ENCODE measurements at regions not wholly inside any gene's neighbourhood (a gene's known extent, or its start where the extent isn't known, plus 50 kb on each side); places are given as distances from the start of the nearest gene placed in this dataset.

GRCh38 chr3:68436619-68437401 is 495.5 kb downstream of the TAFA4 start:
- Histone ChIP-seq H3K36me3 (ENCODE audit: control insufficient read depth in 2 of 2, insufficient read depth in 2 of 2, low read length in 1 of 2) (no peaks in the 10 kb centered on the region), H3K27ac (ENCODE audit: low read depth in 1 of 2, low read length in 1 of 2) (no peak overlapping the region), H3K9me3 (ENCODE audit: control insufficient read depth in 2 of 2, insufficient read depth in 1 of 2, low read length in 1 of 2) (no peaks in the 10 kb centered on the region), H3K4me3 (ENCODE audit: low read length in 2 of 2) (no peak overlapping the region), H3K27me3 (ENCODE audit: control insufficient read depth in 2 of 2, insufficient read depth in 1 of 2, low read length in 1 of 2) (no peaks in the 10 kb centered on the region), H3K4me1 (ENCODE audit: control insufficient read depth in 2 of 2, insufficient read depth in 2 of 2, low read length in 2 of 2) (no peaks in the 10 kb centered on the region)
- no peak for DNase-seq (ENCODE audit: low read depth in 6 of 9, low spot score in 9 of 9)
- WGBS, result 98% methylated on average over 3 of the region's 3 CpGs

GRCh38 chr3:68428495-68428894 is 503.9 kb downstream of the TAFA4 start:
- WGBS, result 84% methylated on average over 2 of the region's 2 CpGs
- Histone ChIP-seq H3K36me3 (ENCODE audit: control insufficient read depth in 2 of 2, insufficient read depth in 2 of 2, low read length in 1 of 2) (no peaks in the 10 kb centered on the region), H3K4me3 (ENCODE audit: low read length in 2 of 2) (no peak overlapping the region), H3K9me3 (ENCODE audit: control insufficient read depth in 2 of 2, insufficient read depth in 1 of 2, low read length in 1 of 2) (no peaks in the 10 kb centered on the region), H3K27ac (ENCODE audit: low read depth in 1 of 2, low read length in 1 of 2) (no peak overlapping the region), H3K4me1 (ENCODE audit: control insufficient read depth in 2 of 2, insufficient read depth in 2 of 2, low read length in 2 of 2) (no peaks in the 10 kb centered on the region), H3K27me3 (ENCODE audit: control insufficient read depth in 2 of 2, insufficient read depth in 1 of 2, low read length in 1 of 2) (no peaks in the 10 kb centered on the region)
- no peak for DNase-seq (ENCODE audit: low read depth in 6 of 9, low spot score in 9 of 9)

GRCh38 chr3:68424796-68425460 is 507.4 kb downstream of the TAFA4 start:
- no peaks in the 10 kb centered on the region for H3K36me3 ChIP-seq (ENCODE audit: control insufficient read depth in 2 of 2, insufficient read depth in 2 of 2, low read length in 1 of 2)
- WGBS, result 81% methylated on average over 7 of the region's 7 CpGs
- H3K4me1 ChIP-seq (ENCODE audit: control insufficient read depth in 2 of 2, insufficient read depth in 2 of 2, low read length in 2 of 2), result no peaks in the 10 kb centered on the region
- no peak overlapping the region for H3K4me3 ChIP-seq (ENCODE audit: low read length in 2 of 2)
- H3K27me3 ChIP-seq (ENCODE audit: control insufficient read depth in 2 of 2, insufficient read depth in 1 of 2, low read length in 1 of 2), result no peaks in the 10 kb centered on the region
- no peak overlapping the region for H3K27ac ChIP-seq (ENCODE audit: low read depth in 1 of 2, low read length in 1 of 2)
- DNase-seq (ENCODE audit: low read depth in 6 of 9, low spot score in 9 of 9), result no peak
- no peaks in the 10 kb centered on the region for H3K9me3 ChIP-seq (ENCODE audit: control insufficient read depth in 2 of 2, insufficient read depth in 1 of 2, low read length in 1 of 2)

- Histone ChIP-seq H3K4me1 (ENCODE audit: control insufficient read depth in 2 of 2, insufficient read depth in 2 of 2, low read length in 2 of 2) (no peaks in the 10 kb centered on the region), H3K4me3 (ENCODE audit: low read length in 2 of 2) (no peak overlapping the region), H3K36me3 (ENCODE audit: control insufficient read depth in 2 of 2, insufficient read depth in 2 of 2, low read length in 1 of 2) (no peaks in the 10 kb centered on the region), H3K27ac (ENCODE audit: low read depth in 1 of 2, low read length in 1 of 2) (no peak overlapping the region), H3K27me3 (ENCODE audit: control insufficient read depth in 2 of 2, insufficient read depth in 1 of 2, low read length in 1 of 2) (no peaks in the 10 kb centered on the region), H3K9me3 (ENCODE audit: control insufficient read depth in 2 of 2, insufficient read depth in 1 of 2, low read length in 1 of 2) (no peaks in the 10 kb centered on the region)
- DNase-seq (ENCODE audit: low read depth in 6 of 9, low spot score in 9 of 9), result no peak
- WGBS, result 91% methylated on average over 1 of the region's 1 CpG
These were observed 523.7 kb downstream of the TAFA4 start for GRCh38 chr3:68408626-68409025.

- no peaks in the 10 kb centered on the region for H3K36me3 ChIP-seq (ENCODE audit: control insufficient read depth in 2 of 2, insufficient read depth in 2 of 2, low read length in 1 of 2)
- no peak overlapping the region for H3K27ac ChIP-seq (ENCODE audit: low read depth in 1 of 2, low read length in 1 of 2)
- H3K9me3 ChIP-seq (ENCODE audit: control insufficient read depth in 2 of 2, insufficient read depth in 1 of 2, low read length in 1 of 2), result no peaks in the 10 kb centered on the region
- H3K27me3 ChIP-seq (ENCODE audit: control insufficient read depth in 2 of 2, insufficient read depth in 1 of 2, low read length in 1 of 2), result no peaks in the 10 kb centered on the region
- no peak for DNase-seq (ENCODE audit: low read depth in 6 of 9, low spot score in 9 of 9)
- no peak overlapping the region for H3K4me3 ChIP-seq (ENCODE audit: low read length in 2 of 2)
- H3K4me1 ChIP-seq (ENCODE audit: control insufficient read depth in 2 of 2, insufficient read depth in 2 of 2, low read length in 2 of 2), result no peaks in the 10 kb centered on the region
These were observed 528.6 kb downstream of the TAFA4 start for GRCh38 chr3:68403741-68404140.

GRCh38 chr3:68402235-68402918 is 530.0 kb downstream of the TAFA4 start:
- WGBS, result 91% methylated on average over 6 of the region's 6 CpGs
- H3K36me3 ChIP-seq (ENCODE audit: control insufficient read depth in 2 of 2, insufficient read depth in 2 of 2, low read length in 1 of 2), result no peaks in the 10 kb centered on the region
- no peaks in the 10 kb centered on the region for H3K27me3 ChIP-seq (ENCODE audit: control insufficient read depth in 2 of 2, insufficient read depth in 1 of 2, low read length in 1 of 2)

GRCh38 chr3:68378631-68379030 is 553.7 kb downstream of the TAFA4 start:
- Histone ChIP-seq H3K27ac (ENCODE audit: low read depth in 1 of 2, low read length in 1 of 2) (no peak overlapping the region), H3K36me3 (ENCODE audit: control insufficient read depth in 2 of 2, insufficient read depth in 2 of 2, low read length in 1 of 2) (no peaks in the 10 kb centered on the region), H3K4me1 (ENCODE audit: control insufficient read depth in 2 of 2, insufficient read depth in 2 of 2, low read length in 2 of 2) (no peaks in the 10 kb centered on the region), H3K27me3 (ENCODE audit: control insufficient read depth in 2 of 2, insufficient read depth in 1 of 2, low read length in 1 of 2) (no peaks in the 10 kb centered on the region), H3K4me3 (ENCODE audit: low read length in 2 of 2) (no peak overlapping the region), H3K9me3 (ENCODE audit: control insufficient read depth in 2 of 2, insufficient read depth in 1 of 2, low read length in 1 of 2) (peaks cover 0 to 6% of the 10 kb centered on the region in 2 donors)
- no peak for DNase-seq (ENCODE audit: low read depth in 6 of 9, low spot score in 9 of 9)
- 78% methylated on average over 8 of the region's 8 CpGs for WGBS

More at GRCh38 chr3:68402235-68402918, 530.0 kb downstream of the TAFA4 start:
- no peaks in the 10 kb centered on the region for H3K9me3 ChIP-seq (ENCODE audit: control insufficient read depth in 2 of 2, insufficient read depth in 1 of 2, low read length in 1 of 2)
- no peak overlapping the region for H3K27ac ChIP-seq (ENCODE audit: low read depth in 1 of 2, low read length in 1 of 2)
- H3K4me1 ChIP-seq (ENCODE audit: control insufficient read depth in 2 of 2, insufficient read depth in 2 of 2, low read length in 2 of 2), result no peaks in the 10 kb centered on the region
- H3K4me3 ChIP-seq (ENCODE audit: low read length in 2 of 2), result no peak overlapping the region
- DNase-seq (ENCODE audit: low read depth in 6 of 9, low spot score in 9 of 9), result no peak

GRCh38 chr3:68373727-68374126 is 558.6 kb downstream of the TAFA4 start:
- DNase-seq (ENCODE audit: low read depth in 6 of 9, low spot score in 9 of 9), result no peak
- Histone ChIP-seq H3K27me3 (ENCODE audit: control insufficient read depth in 2 of 2, insufficient read depth in 1 of 2, low read length in 1 of 2) (no peaks in the 10 kb centered on the region), H3K9me3 (ENCODE audit: control insufficient read depth in 2 of 2, insufficient read depth in 1 of 2, low read length in 1 of 2) (peaks cover 0 to 6% of the 10 kb centered on the region in 2 donors), H3K4me1 (ENCODE audit: control insufficient read depth in 2 of 2, insufficient read depth in 2 of 2, low read length in 2 of 2) (no peaks in the 10 kb centered on the region), H3K27ac (ENCODE audit: low read depth in 1 of 2, low read length in 1 of 2) (no peak overlapping the region), H3K4me3 (ENCODE audit: low read length in 2 of 2) (no peak overlapping the region), H3K36me3 (ENCODE audit: control insufficient read depth in 2 of 2, insufficient read depth in 2 of 2, low read length in 1 of 2) (no peaks in the 10 kb centered on the region)
- 83% methylated on average over 3 of the region's 3 CpGs for WGBS

GRCh38 chr3:68363796-68364195 is 568.6 kb downstream of the TAFA4 start:
- 98% methylated on average over 3 of the region's 3 CpGs for WGBS
- Histone ChIP-seq H3K4me1 (ENCODE audit: control insufficient read depth in 2 of 2, insufficient read depth in 2 of 2, low read length in 2 of 2) (no peaks in the 10 kb centered on the region), H3K36me3 (ENCODE audit: control insufficient read depth in 2 of 2, insufficient read depth in 2 of 2, low read length in 1 of 2) (no peaks in the 10 kb centered on the region), H3K4me3 (ENCODE audit: low read length in 2 of 2) (no peak overlapping the region), H3K27ac (ENCODE audit: low read depth in 1 of 2, low read length in 1 of 2) (no peak overlapping the region), H3K27me3 (ENCODE audit: control insufficient read depth in 2 of 2, insufficient read depth in 1 of 2, low read length in 1 of 2) (no peaks in the 10 kb centered on the region), H3K9me3 (ENCODE audit: control insufficient read depth in 2 of 2, insufficient read depth in 1 of 2, low read length in 1 of 2) (no peaks in the 10 kb centered on the region)
- DNase-seq (ENCODE audit: low read depth in 6 of 9, low spot score in 9 of 9), result no peak
